ENCODE measurements at regions not wholly inside any gene's neighbourhood (a gene's known extent, or its start where the extent isn't known, plus 50 kb on each side); places are given as distances from the start of the nearest gene placed in this dataset.

DNA sequence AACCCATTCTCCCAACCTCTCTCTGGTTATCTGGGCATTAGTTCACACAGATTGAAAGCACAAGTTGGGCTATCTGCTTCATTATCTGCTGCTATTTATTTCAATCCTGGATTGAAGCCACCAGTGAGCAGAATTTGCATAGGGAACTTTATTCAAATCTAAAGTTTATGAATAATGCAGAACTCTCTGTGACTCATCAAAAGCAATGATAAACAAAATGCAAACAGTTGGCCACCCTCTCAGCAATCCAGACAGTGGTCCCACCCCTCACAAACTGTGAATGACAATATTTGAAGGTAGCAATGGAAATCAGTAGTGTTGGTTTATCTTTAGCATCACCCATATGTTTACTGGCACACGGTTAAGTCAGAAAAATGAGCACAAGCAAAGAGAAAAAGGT, 106.8 kb upstream of the TMEM178A start:
- H3K27ac ChIP-seq, result no peak overlapping the region
- TF ChIP-seq CTCF (IDR thresholded peaks at IDR 0.05) (no peak), ZFX (IDR thresholded peaks at IDR 0.05; ENCODE audit: borderline replicate concordance) (no peak)

DNA sequence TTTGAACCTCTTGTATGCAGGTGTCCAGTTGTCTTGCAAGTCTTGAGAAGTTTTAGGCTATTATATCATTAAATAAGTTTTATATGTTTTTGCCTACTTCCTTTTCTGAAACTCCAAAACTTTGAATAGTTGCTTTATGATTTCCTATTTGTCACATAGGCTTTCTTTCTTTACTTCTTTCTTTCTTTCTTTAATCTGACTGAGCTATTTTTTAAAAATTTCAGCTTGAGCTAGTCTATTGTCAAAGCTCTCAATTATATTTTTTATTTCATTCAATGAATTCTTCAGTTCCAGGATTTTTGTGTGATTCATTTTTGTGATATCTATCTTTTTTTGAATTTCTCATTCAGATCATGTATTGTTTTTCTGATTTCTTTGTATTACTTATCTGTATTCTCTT, 102.1 kb upstream of the TMEM178A start:
- H3K27ac ChIP-seq, result no peak overlapping the region
- TF ChIP-seq CTCF (IDR thresholded peaks at IDR 0.05), result no peak
- TF ChIP-seq ZFX (IDR thresholded peaks at IDR 0.05; ENCODE audit: borderline replicate concordance), result no peak

- TF ChIP-seq CTCF (IDR thresholded peaks at IDR 0.05) (no peak), ZFX (IDR thresholded peaks at IDR 0.05; ENCODE audit: borderline replicate concordance) (no peak)
Measured at GRCh38 chr2:39567507-39567906, 98.2 kb upstream of the TMEM178A start.

GRCh38 chr2:39568116-39568515, 97.6 kb upstream of the TMEM178A start:
- no peak for TF ChIP-seq CTCF (IDR thresholded peaks at IDR 0.05)
- no peak for TF ChIP-seq ZFX (IDR thresholded peaks at IDR 0.05; ENCODE audit: borderline replicate concordance)
- no peak overlapping the region for H3K27ac ChIP-seq

More at GRCh38 chr2:39567507-39567906, 98.2 kb upstream of the TMEM178A start:
- no peak overlapping the region for H3K27ac ChIP-seq

GRCh38 chr2:39568561-39569006, 97.1 kb upstream of the TMEM178A start:
- H3K27ac ChIP-seq, result no peak overlapping the region

DNA sequence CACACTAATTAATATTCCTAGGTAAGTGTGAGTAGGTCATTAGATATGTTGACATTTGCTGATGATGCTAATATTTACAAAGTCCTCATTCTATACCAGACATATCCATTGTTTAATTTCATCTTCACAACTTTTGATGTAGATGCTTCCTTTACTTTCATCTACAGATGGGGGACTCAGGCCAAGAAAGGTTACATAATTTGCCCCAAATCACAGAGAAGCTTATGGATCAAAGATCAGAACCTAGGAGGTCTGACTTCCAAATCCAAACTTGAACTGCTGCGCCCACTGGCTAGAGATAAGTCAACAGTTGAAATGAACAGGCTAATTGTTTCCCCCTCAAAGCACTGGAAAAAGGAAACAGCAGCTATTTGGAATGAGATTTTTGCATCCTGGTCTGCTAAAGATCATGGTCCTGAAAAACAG, 95.6 kb upstream of the TMEM178A start:
- TF ChIP-seq ZFX (IDR thresholded peaks at IDR 0.05; ENCODE audit: borderline replicate concordance) (no peak), CTCF (IDR thresholded peaks at IDR 0.05) (no peak)

More at GRCh38 chr2:39568561-39569006, 97.1 kb upstream of the TMEM178A start:
- no peak for TF ChIP-seq ZFX (IDR thresholded peaks at IDR 0.05; ENCODE audit: borderline replicate concordance)
- no peak for TF ChIP-seq CTCF (IDR thresholded peaks at IDR 0.05)

GRCh38 chr2:39570614-39571013, 95.1 kb upstream of the TMEM178A start:
- TF ChIP-seq CTCF (IDR thresholded peaks at IDR 0.05) (no peak), ZFX (IDR thresholded peaks at IDR 0.05; ENCODE audit: borderline replicate concordance) (no peak)

More for the DNA sequence above, 95.6 kb upstream of the TMEM178A start:
- no peak overlapping the region for H3K27ac ChIP-seq

More at GRCh38 chr2:39570614-39571013, 95.1 kb upstream of the TMEM178A start:
- no peak overlapping the region for H3K27ac ChIP-seq

All from 22Rv1 (cell line).